GM19025 (cell line): ENCODE measurements at regions not wholly inside any gene's neighbourhood (a gene's known extent, or its start where the extent isn't known, plus 50 kb on each side); places are given as distances from the start of the nearest gene placed in this dataset.

Source experiments
- ATAC-seq: cut with Tn5 transposase; IDR thresholded peaks from one replicate; pipeline ENCODE4 v1.9.1; 2021; ENCODE audit warnings: mild to moderate bottlenecking, low read depth, moderate library complexity; ENCODE audit not compliant: unreplicated experiment

- no peak for ATAC-seq
Observed at GRCh38 chr5:107100121-107100520, 570.6 kb downstream of the EFNA5 start.

GRCh38 chr5:107099506-107099905, 571.2 kb downstream of the EFNA5 start:
- no peak for ATAC-seq

DNA sequence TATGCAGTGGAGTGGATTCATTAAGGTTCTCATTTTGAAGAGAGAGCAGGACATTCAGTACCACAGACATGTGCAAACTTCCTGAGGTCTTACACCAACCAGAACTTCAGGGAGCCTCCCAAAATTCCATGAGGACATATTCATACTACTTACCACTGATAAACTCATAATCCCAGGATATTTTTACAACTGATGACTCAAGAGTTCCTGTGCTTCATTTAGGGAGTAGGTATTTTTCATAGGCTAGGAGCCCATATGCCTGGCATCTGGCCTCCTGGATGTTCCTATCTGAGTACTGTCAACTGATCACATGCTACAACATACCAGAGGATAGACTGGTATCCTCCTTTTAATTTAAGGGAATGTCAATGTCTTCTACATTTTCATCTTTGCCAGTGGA, 578.0 kb downstream of the EFNA5 start:
- ATAC-seq = no peak

GRCh38 chr5:107090506-107090905, 580.2 kb downstream of the EFNA5 start:
- no peak for ATAC-seq

GRCh38 chr5:107088907-107089306, 581.8 kb downstream of the EFNA5 start:
- no peak for ATAC-seq

DNA sequence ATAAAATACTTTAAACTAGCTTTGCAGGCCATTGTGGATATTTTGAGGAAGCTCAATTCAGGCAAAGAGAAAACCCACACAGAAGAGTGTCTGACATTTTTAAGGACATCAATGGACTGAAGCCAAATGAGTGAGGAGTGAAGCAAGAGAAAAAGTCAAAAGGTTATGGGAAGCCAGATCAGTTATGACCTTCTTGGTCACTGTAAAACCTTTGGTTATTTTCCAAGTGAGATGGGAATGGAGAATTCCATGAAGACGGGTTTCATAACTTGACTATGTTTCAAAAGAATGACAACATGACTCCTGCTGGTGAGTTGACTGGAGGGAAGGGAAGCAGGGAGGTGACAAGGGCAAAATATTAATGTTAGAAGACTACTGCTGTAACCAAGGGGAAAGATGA, 585.2 kb downstream of the EFNA5 start:
- ATAC-seq = no peak

- ATAC-seq = no peak
Observed at GRCh38 chr5:107074996-107075395, 595.7 kb downstream of the EFNA5 start.

DNA sequence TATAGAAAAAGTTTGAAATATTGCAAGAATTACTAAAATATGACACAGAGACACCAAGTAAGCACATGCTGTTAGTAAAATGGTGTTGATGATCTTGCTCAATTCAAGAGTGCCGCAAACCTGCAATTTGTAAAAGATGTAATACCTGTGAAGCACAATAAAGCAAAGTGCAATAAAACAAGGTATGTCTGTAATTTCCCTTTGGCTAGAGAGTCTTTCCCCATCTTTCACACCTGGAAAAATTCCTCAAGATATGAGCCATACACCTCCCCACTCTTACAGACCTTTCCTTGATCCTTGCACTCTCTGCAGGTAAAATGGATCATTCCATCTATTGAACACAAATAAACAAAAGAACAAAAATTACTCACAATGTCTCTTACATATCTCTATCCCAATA, 597.8 kb downstream of the EFNA5 start:
- no peak for ATAC-seq

DNA sequence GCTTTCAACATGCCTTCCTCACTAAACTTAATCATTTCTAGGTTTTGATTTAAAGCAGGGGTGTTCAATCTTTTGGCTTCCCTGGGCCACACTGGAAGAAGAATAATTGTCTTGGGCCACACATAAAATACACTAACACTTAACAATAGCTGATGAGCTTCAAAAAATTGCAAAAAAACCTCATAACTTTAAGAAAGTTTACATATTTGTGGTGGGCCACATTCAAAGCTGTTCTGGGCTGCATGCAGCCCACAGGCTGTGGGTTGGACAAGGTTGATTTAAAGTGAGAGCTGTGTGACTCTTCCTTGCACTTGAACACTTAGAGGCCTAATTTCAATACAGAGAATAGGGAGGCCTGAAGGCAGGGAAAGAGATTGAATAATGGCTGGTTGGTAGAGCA, 598.3 kb downstream of the EFNA5 start:
- no peak for ATAC-seq

DNA sequence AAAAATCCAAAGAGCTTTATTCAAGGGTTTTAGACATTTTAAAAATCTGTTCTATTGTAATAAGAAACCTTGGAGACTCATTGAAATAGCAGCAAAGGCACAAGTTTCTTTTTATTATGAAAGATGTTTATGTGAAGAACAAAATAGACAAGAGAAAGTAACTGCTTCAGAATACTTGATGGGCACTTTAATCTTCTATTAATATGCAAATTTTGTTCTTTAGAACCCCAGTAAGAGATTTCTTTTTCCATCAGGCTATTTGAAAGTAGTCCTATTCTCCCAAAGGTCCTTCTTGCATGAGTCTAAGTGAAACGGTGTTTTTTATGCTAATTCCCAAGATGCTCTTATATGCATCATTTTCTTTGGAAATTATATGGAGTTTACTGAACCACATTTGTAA, 602.0 kb downstream of the EFNA5 start:
- no peak for ATAC-seq

- ATAC-seq = no peak
Observed at GRCh38 chr5:107067395-107067794, 603.3 kb downstream of the EFNA5 start.

DNA sequence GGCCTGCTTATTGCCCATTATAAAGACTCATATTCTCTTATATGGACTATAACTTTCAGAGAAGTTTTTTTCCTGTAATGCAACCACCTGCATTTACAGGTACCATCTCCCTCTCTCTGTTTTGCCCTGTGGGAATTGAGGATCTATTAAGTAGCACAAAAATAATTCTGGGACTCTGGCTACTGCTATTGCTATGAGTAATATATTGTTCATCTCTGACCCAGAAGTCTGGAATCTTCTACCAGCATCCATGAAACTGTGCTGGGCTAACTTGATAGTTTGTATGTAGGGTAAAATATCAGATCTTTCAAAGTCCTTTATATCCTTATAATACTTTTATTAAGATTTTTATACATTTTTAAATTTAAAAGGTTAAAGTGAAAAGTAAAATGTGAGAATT, 607.2 kb downstream of the EFNA5 start:
- no peak for ATAC-seq

- ATAC-seq = no peak
Observed at GRCh38 chr5:107058803-107059202, 611.9 kb downstream of the EFNA5 start.

- ATAC-seq = no peak
Observed at GRCh38 chr5:107058235-107058634, 612.5 kb downstream of the EFNA5 start.

GRCh38 chr5:107056278-107056677, 614.5 kb downstream of the EFNA5 start:
- no peak for ATAC-seq

DNA sequence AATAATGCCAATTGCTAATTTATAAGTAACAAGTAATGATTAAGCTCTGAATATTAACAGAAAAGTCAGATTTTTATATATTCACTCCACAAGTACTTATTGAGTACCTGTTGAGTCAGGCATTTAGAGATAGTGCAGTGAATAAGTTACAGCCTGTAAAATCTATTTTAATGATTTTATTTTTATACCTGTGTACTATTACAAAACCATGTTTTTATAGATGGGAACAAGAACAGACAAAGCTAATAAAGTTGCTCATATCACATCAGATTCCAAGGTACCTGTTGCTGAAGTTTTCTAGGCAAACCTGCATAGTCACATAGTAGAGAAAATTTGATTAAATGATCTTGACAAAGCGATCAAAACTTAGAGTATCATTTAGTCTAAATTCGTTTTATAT, 623.7 kb downstream of the EFNA5 start:
- no peak for ATAC-seq

DNA sequence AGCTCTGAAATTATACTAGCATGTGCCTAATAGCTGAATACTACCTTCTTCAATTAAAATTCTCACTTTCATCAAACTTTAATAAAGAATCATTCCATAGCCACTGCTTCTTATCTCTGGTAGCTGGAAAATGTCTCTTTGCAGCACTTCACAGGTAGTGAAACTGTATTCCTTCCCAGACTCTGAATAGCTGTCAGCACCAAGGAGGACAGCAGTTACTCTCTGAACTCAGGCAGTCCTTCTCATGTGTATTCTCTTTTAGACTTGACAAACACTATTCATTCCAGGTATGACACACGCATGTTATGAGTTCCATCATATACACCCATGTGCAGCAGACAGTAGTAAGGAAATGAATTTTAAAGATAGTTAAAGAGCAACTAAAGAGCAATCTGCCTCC, 627.1 kb downstream of the EFNA5 start:
- no peak for ATAC-seq

DNA sequence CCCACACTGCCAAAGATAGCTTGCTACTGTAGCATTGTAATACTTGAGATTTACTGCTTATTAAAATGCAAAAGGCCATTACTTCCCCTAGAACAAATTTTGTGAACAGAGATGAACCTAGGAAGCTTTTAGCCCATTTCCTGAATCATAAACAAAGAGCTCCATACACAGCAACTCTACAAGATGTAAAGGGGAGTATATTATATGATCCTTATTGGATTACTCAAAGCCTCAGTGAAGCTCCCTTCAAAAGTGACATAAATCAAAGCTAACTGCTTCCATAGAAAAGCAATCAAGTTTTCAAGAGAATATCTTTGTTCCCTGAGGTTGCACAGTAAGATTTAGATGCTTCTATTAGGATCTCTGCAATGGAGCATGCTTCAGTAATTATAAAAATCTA, 629.8 kb downstream of the EFNA5 start:
- no peak for ATAC-seq

GRCh38 chr5:107032629-107033028, 638.1 kb downstream of the EFNA5 start:
- no peak for ATAC-seq

- no peak for ATAC-seq
Observed at GRCh38 chr5:107028938-107029337, 641.8 kb downstream of the EFNA5 start.

GRCh38 chr5:107025712-107026497, 644.8 kb downstream of the EFNA5 start:
- no peak for ATAC-seq

GRCh38 chr5:107023732-107024131, 647.0 kb downstream of the EFNA5 start:
- ATAC-seq = no peak

DNA sequence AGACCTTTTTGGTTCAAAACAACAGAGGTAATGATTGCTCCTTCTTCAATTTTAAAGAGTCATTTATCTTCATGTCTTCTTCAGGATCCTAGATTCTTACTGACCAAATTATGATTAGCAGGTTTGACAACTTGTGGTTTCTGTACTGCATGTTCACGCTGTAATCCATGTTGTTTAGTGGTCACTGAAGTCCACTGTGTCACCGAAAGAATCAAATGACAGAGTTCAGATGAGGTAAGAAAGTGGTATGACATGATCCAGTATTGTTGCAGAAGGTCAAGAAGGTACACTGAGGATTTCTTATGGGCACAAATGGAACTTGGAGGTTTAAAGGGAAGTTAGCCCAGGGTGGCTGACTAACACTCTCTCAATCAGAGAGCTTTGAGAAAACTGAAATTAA, 649.2 kb downstream of the EFNA5 start:
- ATAC-seq = no peak
